ENCODE measurements at regions not wholly inside any gene's neighbourhood (a gene's known extent, or its start where the extent isn't known, plus 50 kb on each side); places are given as distances from the start of the nearest gene placed in this dataset.
"Not testable (repeated sequence)": the region's sequence is repeated elsewhere in the genome, so short reads cannot be mapped to it uniquely, and the experiment has no call there.

- DNase-seq (ENCODE audit: low spot score): no peak
These were observed 1567.9 kb upstream of the PRR20A start for GRCh38 chr13:55572862-55573261.

DNA sequence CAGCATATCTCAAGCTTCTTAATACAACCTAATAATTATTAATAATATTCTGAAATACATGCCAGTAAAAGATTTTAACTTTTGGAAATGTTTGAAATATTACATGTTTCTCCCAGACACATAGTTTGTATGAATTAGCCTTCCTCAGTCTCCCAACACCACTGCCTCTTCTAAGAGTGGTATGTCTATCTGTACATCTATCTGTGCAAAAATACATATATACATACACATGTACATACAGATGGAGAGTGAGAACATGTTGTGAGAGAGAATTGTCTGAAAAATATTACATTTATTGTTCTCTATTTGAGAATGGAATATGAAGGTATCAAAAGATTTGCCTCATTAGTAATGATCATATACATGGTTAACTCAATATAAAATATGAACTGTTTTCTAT is 1567.2 kb upstream of the PRR20A start:
- no peak for DNase-seq (ENCODE audit: low spot score)

DNA sequence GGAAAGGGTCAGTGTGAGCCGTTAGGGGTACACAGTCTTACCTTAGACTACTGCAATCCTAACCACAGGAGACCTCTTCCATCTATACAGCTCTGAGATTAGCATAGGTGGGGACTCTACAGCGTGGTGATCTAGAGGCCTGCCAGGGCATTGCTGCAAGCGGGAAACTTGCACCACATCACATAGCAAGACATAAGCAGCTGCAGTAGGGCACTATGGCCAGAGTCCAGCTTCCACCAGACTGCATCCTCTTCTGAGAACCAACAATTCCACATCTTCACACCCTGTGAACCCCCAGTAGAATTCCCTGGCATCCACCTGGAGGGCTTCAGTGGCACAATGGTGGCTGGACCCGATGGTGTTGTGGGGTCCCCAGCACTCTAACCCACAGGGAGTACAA is 1564.3 kb upstream of the PRR20A start:
- DNase-seq (ENCODE audit: low spot score): no peak

GRCh38 chr13:55577082-55577846 is 1563.5 kb upstream of the PRR20A start:
- no peak for DNase-seq (ENCODE audit: low spot score)

DNA sequence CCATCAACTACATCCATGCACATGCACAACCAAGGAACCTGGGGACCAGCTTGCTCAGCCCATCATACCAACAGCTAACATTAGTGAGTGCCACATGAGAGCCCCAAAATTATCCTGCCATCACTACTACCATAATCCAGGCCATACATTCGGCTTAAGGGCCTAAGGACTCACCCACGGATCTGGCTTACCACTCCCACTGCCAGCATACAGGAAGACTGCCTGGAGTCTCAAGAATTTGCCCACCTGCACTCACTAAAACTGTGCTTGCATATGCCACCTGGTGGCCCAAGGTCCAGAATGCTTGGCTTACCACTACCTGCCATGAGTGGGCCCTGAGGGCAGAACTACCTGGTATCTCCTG is 1562.9 kb upstream of the PRR20A start:
- no peak for DNase-seq (ENCODE audit: low spot score)

DNA sequence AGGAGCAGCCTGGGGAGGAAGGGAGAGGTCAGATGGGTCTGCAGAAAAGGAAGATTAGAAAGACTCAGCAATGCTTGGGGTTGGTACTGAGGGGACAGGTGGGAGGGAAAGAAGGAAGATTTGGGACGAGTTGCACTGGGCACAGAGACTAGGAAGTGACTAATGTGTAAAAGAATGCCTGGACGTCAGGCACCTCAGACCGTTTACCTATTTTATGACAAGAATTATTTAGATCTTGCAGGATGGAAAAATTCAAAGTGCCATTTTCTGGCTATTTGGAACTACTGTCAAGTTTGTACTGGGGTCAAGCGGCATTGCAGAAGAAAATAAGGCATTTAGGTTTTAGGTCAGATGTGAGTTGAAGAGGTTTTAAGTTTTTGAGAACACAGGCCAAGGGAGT is 1558.4 kb upstream of the PRR20A start:
- not testable (repeated sequence) for DNase-seq (ENCODE audit: low spot score)

DNA sequence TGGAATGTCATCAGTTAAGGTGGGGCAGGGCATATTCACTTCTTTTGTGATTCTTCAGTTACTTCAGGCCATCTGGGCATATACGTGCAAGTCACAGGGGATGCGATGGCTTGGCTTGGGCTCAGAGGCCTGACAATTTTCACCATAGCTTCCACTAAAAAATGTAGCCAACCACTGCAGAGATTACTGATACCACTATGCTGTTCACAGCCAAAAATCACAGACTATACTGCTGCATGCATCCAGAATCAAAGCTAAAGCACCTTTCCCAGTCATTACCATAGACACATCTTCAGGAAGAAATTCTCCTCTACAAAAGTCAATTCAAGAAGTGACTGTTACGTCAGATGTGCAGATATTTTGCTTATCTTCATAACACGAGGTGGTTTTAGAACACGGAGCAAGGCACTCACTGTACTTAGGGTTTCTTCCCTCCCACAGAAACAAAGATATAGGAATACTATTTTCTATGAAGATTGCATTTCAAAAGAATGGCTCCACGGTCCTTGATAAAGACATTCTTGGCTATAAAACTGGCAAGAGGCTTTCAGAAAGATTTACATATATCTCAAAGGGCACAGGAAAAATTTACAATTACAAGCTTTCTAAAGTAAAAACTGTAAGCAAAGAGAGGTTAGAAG is 1556.6 kb upstream of the PRR20A start:
- no peak for DNase-seq (ENCODE audit: low spot score)

- no peak for DNase-seq (ENCODE audit: low spot score)
These were observed 1537.9 kb upstream of the PRR20A start for GRCh38 chr13:55602784-55603183.

DNA sequence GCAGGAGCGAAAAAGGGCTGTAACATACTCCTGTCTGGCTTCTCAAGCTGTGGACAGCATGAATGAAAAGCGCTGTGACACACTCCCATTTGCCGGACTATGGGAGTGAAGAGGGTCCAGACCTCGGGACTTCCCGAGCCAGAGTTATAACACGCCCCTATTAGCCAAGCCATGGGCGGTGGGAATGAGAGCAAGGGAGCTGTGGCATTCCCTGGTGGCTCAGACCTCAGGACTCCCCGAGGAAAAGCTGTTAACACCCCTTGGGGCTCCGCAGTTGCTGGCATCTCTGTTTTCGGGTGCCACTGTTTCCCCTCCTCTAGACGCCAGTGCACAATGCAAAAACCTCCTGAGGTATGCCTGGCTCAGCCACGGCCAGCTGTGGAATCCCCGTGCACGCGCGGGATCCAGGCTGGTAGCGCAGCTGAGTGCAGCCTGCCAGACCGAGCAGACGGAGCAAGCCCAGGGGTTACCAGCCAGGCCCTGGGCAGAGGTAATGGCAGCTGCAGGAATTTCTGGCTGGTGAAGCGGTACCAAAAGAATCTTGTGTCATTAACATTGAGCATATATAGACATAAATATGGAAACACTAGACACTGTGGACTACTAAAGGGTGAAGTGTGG is 1534.6 kb upstream of the PRR20A start:
- no peak for DNase-seq (ENCODE audit: low spot score)

DNA sequence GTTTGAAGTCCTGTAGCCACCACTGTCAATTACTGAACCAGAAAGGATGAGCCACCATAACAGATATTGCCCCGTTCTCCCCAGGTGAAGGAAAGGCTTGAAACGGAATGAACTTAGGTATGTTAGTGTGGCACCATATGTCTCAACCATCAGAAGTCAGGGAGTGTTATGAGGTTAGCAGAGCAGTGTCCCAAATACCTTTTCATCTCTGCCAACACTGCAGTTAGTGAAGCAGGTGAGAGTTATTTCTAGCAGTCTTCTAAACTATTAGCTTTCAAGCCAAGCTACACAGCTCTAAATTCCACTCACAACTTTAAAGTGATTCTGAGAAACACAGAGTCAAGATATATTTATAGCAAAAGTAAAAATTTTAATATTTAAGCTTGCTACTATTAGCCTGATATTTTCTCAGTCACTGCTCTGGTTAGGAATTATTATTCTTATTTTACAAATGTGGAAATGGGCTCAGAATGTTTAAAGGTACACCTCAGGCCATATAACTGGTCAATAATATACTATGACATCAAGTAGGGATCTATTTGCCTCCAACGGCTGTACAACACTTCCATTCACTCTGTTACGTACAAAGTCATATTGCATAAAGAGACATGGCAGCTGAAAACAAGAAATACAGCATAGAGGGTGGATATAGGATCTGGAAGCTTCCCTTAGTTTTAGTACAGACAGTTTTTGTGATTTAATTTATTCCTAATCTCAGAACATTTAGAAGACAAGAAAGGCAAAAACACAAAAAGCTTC is 1527.1 kb upstream of the PRR20A start:
- no peak for DNase-seq (ENCODE audit: low spot score)

- no peak for DNase-seq (ENCODE audit: low spot score)
These were observed 1525.6 kb upstream of the PRR20A start for GRCh38 chr13:55615081-55615480.

DNA sequence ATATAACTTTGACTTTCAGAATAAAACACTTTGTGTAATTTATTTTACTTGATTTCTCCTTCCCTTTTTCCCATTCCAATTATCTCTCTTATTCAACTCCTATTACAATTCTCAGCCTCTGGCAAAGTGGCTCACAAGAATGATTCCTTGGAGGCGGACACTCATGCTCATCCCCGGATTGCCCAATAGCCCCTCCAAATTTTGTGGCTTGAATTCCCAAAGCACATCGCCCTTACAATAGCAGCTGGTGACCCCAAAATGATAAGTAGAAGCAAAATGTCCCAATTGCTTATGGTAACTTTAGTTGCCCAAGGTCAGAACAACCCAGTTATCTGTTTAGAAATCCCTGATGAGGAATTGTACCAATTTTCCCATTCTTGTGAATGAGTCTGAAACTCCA is 1523.5 kb upstream of the PRR20A start:
- no peak for DNase-seq (ENCODE audit: low spot score)

DNA sequence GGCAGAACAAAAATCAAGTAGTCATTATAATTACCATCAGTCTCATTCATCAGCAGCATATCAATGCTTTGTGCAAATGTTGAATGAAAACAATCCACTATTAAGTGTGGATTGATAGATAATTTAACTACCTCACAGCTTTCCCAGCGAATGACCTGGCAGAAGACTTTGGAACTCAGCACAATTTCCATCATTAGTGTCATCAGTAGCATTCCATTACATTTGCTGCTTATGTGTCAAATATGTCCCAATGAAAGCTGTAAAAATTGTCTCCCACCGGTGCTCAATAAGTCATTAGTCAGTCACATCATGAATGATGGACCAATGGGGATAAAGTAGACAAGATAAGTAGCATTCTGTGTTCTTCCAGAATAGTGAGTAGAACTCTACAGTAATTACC is 1513.5 kb upstream of the PRR20A start:
- no peak for DNase-seq (ENCODE audit: low spot score)

DNA sequence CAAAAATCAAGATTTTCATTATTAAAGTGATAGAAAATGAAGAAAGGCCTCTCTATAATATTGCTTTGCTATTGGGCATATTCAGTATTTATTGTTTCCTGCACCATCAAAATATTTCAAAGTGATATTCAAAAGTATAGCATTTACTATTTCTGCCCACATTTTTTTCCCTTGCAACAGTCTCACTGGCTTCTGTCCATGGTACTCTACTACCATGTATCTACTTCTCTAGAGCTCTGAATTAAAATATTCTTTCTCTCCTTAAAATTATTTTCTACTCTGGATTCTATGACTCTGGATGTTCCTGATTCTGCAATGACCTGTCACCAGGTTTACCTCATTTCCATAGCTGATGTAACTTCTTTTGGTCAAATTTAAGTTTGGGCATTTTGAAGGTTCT is 1508.3 kb upstream of the PRR20A start:
- no peak for DNase-seq (ENCODE audit: low spot score)

- no peak for DNase-seq (ENCODE audit: low spot score)
These were observed 1491.2 kb upstream of the PRR20A start for GRCh38 chr13:55649485-55649884.

DNA sequence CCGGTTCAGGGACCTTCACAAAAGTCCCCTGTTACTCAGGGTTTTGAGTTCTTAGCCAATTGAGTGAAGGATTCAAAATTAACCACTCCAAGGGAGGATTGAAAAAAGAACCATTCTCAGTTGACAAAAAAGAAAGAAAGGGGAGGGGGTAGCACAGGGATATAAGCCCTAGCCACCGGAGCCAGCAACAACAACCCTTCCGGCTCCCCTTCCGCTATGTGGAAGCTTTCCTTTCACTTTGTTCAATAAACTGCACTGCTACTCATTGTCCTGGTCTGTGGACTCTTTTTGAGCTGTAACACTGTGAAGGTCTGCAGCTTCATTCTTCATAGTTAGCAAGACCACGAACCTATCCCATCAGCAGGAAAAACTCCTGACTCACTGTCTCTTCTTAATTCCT is 1488.1 kb upstream of the PRR20A start:
- no peak for DNase-seq (ENCODE audit: low spot score)

GRCh38 chr13:55653497-55653896 is 1487.2 kb upstream of the PRR20A start:
- DNase-seq (ENCODE audit: low spot score): no peak

GRCh38 chr13:55654243-55654642 is 1486.5 kb upstream of the PRR20A start:
- no peak for DNase-seq (ENCODE audit: low spot score)

GRCh38 chr13:55660264-55660663 is 1480.5 kb upstream of the PRR20A start:
- DNase-seq (ENCODE audit: low spot score): not testable (repeated sequence)

DNA sequence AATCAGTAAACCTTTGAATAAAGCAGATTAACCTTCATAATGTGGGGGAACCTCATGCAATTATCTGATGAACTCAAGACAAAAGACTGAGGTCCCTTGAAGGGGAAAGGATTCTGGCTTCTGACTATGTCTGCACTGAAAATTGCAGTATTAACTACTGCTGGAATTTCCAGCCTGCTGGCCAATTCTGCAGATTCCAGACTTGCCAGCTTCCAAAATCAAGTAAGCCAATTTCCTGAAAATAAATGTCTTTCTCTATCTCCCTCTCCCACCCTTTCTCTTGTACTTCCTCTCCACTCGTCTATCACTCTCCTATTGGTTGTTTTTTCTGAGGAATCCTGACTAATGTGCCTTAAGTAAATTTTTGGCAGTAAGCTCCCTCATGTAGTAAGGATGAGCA is 1479.9 kb upstream of the PRR20A start:
- no peak for DNase-seq (ENCODE audit: low spot score)

GRCh38 chr13:55661505-55661904 is 1479.2 kb upstream of the PRR20A start:
- no peak for DNase-seq (ENCODE audit: low spot score)

DNA sequence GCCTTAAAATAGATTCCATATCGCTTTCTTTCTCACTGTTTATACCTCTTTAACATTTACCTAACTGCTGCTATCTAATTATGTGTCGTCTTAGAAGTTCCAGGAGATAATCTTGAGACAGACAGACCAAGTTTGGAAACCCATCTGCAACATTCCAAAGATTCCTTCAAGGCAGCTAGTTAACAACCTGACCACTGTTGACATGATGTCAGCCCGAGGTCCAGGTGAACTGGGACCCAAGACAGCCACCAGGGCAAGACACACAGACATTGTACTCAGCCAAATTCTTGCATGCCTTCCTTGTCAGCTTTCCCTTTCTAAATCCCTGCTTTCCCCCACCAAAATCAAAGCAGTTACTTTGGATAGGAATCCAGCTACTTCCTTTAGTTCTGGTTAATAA is 1476.5 kb upstream of the PRR20A start:
- no peak for DNase-seq (ENCODE audit: low spot score)

- DNase-seq (ENCODE audit: low spot score): no peak
These were observed 1471.7 kb upstream of the PRR20A start for GRCh38 chr13:55669051-55669450.

Measured in HuH-7 (cell line).